ENCODE measurements at regions not wholly inside any gene's neighbourhood (a gene's known extent, or its start where the extent isn't known, plus 50 kb on each side); places are given as distances from the start of the nearest gene placed in this dataset.

- Histone ChIP-seq H3K4me1 (ENCODE audit: control insufficient read depth, insufficient read depth, low read length) (peaks cover 7% of the 10 kb centered on the region), H3K9me3 (replicated peaks; ENCODE audit: low read length) (no peaks in the 10 kb centered on the region), H3K27me3 (ENCODE audit: control insufficient read depth, insufficient read depth, low read length) (no peaks in the 10 kb centered on the region), H3K4me3 (ENCODE audit: low read length) (no peak overlapping the region), H3K36me3 (ENCODE audit: insufficient read depth, low read length) (no peaks in the 10 kb centered on the region), H3K9ac (ENCODE audit: low read depth, low read length) (no peak overlapping the region), H3K4me2 (ENCODE audit: low read length) (no peak overlapping the region)
Observed at GRCh38 chr4:156568484-156568883, 403.1 kb downstream of the PDGFC start.

GRCh38 chr4:156568041-156568440, 403.6 kb downstream of the PDGFC start:
- Histone ChIP-seq H3K4me1 (ENCODE audit: control insufficient read depth, insufficient read depth, low read length) (peaks cover 7% of the 10 kb centered on the region), H3K9me3 (replicated peaks; ENCODE audit: low read length) (no peaks in the 10 kb centered on the region), H3K4me3 (ENCODE audit: low read length) (no peak overlapping the region), H3K36me3 (ENCODE audit: insufficient read depth, low read length) (no peaks in the 10 kb centered on the region), H3K9ac (ENCODE audit: low read depth, low read length) (no peak overlapping the region), H3K4me2 (ENCODE audit: low read length) (no peak overlapping the region), H3K27me3 (ENCODE audit: control insufficient read depth, insufficient read depth, low read length) (no peaks in the 10 kb centered on the region)

GRCh38 chr4:156560701-156561100, 410.9 kb downstream of the PDGFC start:
- H3K4me3 ChIP-seq (ENCODE audit: low read length), result no peak overlapping the region
- H3K4me1 ChIP-seq (ENCODE audit: control insufficient read depth, insufficient read depth, low read length), result peaks cover 32% of the 10 kb centered on the region

DNA sequence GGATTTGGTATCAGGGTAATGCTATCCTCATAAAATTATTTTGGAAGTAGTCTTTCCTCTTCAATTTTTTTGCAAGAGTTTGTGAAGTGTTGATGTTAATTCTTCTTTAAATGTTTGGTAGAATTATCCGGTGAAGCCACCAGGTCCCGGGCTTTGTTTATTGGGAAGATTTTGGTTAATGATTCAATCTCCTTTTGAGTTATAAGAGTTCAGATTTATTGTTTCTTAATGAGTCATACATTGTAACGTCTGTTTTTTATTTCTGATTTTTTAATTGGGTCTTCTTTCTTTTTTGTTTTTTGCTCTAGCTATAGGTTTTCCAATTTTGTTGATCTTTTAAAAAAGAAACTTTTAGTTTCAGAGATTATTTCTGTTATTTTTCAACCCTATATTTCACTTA, 412.3 kb downstream of the PDGFC start:
- Histone ChIP-seq H3K4me2 (ENCODE audit: low read length) (peak overlapping the region; percentile 46), H3K4me1 (ENCODE audit: control insufficient read depth, insufficient read depth, low read length) (peaks cover 32% of the 10 kb centered on the region), H3K9ac (ENCODE audit: low read depth, low read length) (no peak overlapping the region), H3K9me3 (replicated peaks; ENCODE audit: low read length) (peaks cover 9% of the 10 kb centered on the region), H3K36me3 (ENCODE audit: insufficient read depth, low read length) (no peaks in the 10 kb centered on the region), H3K4me3 (ENCODE audit: low read length) (peak overlapping the region; percentile 7), H3K27me3 (ENCODE audit: control insufficient read depth, insufficient read depth, low read length) (no peaks in the 10 kb centered on the region)

More at GRCh38 chr4:156560701-156561100, 410.9 kb downstream of the PDGFC start:
- no peak overlapping the region for H3K4me2 ChIP-seq (ENCODE audit: low read length)
- no peak overlapping the region for H3K9ac ChIP-seq (ENCODE audit: low read depth, low read length)
- H3K9me3 ChIP-seq (replicated peaks; ENCODE audit: low read length), result peaks cover 9% of the 10 kb centered on the region
- no peaks in the 10 kb centered on the region for H3K27me3 ChIP-seq (ENCODE audit: control insufficient read depth, insufficient read depth, low read length)
- no peaks in the 10 kb centered on the region for H3K36me3 ChIP-seq (ENCODE audit: insufficient read depth, low read length)

DNA sequence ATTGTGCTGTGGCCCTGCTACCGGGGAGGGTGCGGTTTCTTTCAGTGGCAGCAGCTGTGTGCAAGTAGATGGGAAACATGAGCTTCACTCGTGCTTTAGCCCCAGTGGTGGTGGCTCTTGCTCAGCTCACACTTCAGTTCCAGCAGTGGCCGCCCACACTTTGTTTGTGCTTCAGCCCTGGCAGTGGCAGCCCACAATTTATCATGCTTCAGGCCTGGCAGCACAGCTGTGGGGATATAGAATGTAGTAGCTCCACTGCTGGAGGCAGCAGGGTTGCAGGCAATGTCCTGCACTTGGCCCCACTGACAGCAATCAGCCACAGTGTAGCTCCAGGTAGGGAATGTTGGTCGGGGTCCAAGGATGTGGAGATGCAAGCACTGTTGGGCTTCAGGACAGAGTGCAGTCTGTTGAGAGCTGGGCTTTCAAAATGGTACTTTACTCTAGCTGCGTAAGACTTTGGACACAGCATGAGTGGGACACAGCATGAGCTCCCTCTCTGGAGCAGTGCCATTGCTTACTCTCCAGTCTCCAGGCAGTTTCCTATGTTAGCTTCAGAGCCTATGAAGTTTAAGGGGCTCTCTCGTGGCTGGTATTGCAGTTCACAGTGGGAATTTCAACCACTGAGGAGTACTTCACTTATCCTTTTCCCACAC, 413.1 kb downstream of the PDGFC start:
- Histone ChIP-seq H3K36me3 (ENCODE audit: insufficient read depth, low read length) (no peaks in the 10 kb centered on the region), H3K9me3 (replicated peaks; ENCODE audit: low read length) (peaks cover 9% of the 10 kb centered on the region), H3K4me2 (ENCODE audit: low read length) (peak overlapping the region; percentile 46), H3K9ac (ENCODE audit: low read depth, low read length) (no peak overlapping the region), H3K4me1 (ENCODE audit: control insufficient read depth, insufficient read depth, low read length) (peaks cover 26% of the 10 kb centered on the region), H3K27me3 (ENCODE audit: control insufficient read depth, insufficient read depth, low read length) (no peaks in the 10 kb centered on the region), H3K4me3 (ENCODE audit: low read length) (peak overlapping the region; percentile 31)

GRCh38 chr4:156557920-156558319, 413.7 kb downstream of the PDGFC start:
- peaks cover 25% of the 10 kb centered on the region for H3K4me1 ChIP-seq (ENCODE audit: control insufficient read depth, insufficient read depth, low read length)
- no peaks in the 10 kb centered on the region for H3K27me3 ChIP-seq (ENCODE audit: control insufficient read depth, insufficient read depth, low read length)
- H3K36me3 ChIP-seq (ENCODE audit: insufficient read depth, low read length), result no peaks in the 10 kb centered on the region
- H3K4me2 ChIP-seq (ENCODE audit: low read length), result peak overlapping the region; percentile 46
- no peak overlapping the region for H3K4me3 ChIP-seq (ENCODE audit: low read length)
- peaks cover 9% of the 10 kb centered on the region for H3K9me3 ChIP-seq (replicated peaks; ENCODE audit: low read length)
- H3K9ac ChIP-seq (ENCODE audit: low read depth, low read length), result no peak overlapping the region

DNA sequence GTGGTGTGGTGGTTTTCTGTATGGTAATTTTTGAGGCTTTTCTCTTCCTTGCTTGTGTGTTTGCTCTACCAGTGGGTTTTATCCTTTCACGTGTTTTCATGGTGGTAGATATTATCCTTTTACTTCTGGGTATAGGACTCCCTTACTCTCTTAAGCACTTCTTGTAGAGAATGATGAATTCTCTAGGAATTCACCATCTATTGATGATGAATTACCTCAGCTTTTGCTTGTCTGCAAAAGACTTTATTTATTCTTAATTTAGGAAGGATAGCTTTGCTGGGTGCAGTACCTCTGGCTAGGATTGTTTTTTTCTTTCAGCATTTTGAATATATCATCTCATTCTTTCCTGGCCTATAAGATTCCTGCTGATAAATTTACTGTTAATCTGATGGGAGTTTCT, 415.3 kb downstream of the PDGFC start:
- H3K27me3 ChIP-seq (ENCODE audit: control insufficient read depth, insufficient read depth, low read length), result no peaks in the 10 kb centered on the region
- no peak overlapping the region for H3K9ac ChIP-seq (ENCODE audit: low read depth, low read length)
- no peak overlapping the region for H3K4me2 ChIP-seq (ENCODE audit: low read length)
- no peaks in the 10 kb centered on the region for H3K36me3 ChIP-seq (ENCODE audit: insufficient read depth, low read length)
- H3K4me3 ChIP-seq (ENCODE audit: low read length), result no peak overlapping the region
- peaks cover 25% of the 10 kb centered on the region for H3K4me1 ChIP-seq (ENCODE audit: control insufficient read depth, insufficient read depth, low read length)
- peaks cover 9% of the 10 kb centered on the region for H3K9me3 ChIP-seq (replicated peaks; ENCODE audit: low read length)

DNA sequence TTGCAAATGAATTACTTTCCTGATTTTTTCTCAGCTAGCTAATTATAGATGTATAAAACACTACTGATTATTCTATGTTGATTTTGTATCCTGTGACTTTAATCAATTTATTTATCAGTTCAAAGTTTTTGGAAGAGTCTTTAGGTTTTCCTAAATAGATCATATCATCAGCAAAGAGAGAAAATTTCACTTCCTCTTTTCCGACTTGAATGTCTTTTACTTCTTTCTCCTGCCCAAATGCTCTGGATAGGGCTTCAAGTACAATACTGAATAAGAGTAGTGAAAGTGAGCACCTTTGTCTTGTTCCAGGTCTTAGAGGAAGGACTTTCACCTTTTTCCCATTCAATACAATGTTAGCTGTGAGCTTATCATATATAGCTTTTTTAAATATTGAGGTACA, 417.9 kb downstream of the PDGFC start:
- Histone ChIP-seq H3K9ac (ENCODE audit: low read depth, low read length) (no peak overlapping the region), H3K4me3 (ENCODE audit: low read length) (no peak overlapping the region), H3K27me3 (ENCODE audit: control insufficient read depth, insufficient read depth, low read length) (no peaks in the 10 kb centered on the region), H3K4me2 (ENCODE audit: low read length) (no peak overlapping the region), H3K9me3 (replicated peaks; ENCODE audit: low read length) (no peaks in the 10 kb centered on the region), H3K36me3 (ENCODE audit: insufficient read depth, low read length) (no peaks in the 10 kb centered on the region), H3K4me1 (ENCODE audit: control insufficient read depth, insufficient read depth, low read length) (peaks cover 8% of the 10 kb centered on the region)

DNA sequence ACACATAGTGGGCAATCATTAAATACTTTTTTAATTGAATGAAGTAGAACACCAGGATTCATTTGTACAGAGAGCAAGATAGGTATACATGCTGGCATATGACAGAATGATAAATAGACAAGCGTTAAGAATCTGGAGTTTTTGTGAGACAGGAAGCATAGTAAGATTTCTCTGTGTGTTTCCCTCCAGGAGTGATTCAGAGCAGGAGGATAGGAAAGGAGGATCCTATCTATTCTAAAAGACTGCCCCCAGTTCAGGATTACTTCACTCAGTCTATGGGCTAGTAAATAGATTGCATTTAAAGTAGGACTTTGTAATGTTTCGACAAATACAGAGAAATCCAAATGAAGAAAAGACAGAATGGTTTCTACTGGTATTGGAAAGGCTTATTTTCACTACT, 423.7 kb downstream of the PDGFC start:
- no peaks in the 10 kb centered on the region for H3K36me3 ChIP-seq (ENCODE audit: insufficient read depth, low read length)
- no peaks in the 10 kb centered on the region for H3K27me3 ChIP-seq (ENCODE audit: control insufficient read depth, insufficient read depth, low read length)
- peak overlapping the region; percentile 8 for H3K4me3 ChIP-seq (ENCODE audit: low read length)
- no peak overlapping the region for H3K9ac ChIP-seq (ENCODE audit: low read depth, low read length)
- H3K4me2 ChIP-seq (ENCODE audit: low read length), result peak overlapping the region; percentile 52
- H3K9me3 ChIP-seq (replicated peaks; ENCODE audit: low read length), result no peaks in the 10 kb centered on the region
- peaks cover 34% of the 10 kb centered on the region for H3K4me1 ChIP-seq (ENCODE audit: control insufficient read depth, insufficient read depth, low read length)

- Histone ChIP-seq H3K4me1 (ENCODE audit: control insufficient read depth, insufficient read depth, low read length) (peaks cover 34% of the 10 kb centered on the region), H3K4me2 (ENCODE audit: low read length) (peak overlapping the region; percentile 61), H3K27me3 (ENCODE audit: control insufficient read depth, insufficient read depth, low read length) (no peaks in the 10 kb centered on the region), H3K36me3 (ENCODE audit: insufficient read depth, low read length) (no peaks in the 10 kb centered on the region), H3K4me3 (ENCODE audit: low read length) (peak overlapping the region; percentile 8), H3K9me3 (replicated peaks; ENCODE audit: low read length) (no peaks in the 10 kb centered on the region), H3K9ac (ENCODE audit: low read depth, low read length) (peak overlapping the region; percentile 43)
Observed at GRCh38 chr4:156547439-156547838, 424.2 kb downstream of the PDGFC start.

GRCh38 chr4:156545003-156545785, 426.4 kb downstream of the PDGFC start:
- no peak overlapping the region for H3K9ac ChIP-seq (ENCODE audit: low read depth, low read length)
- no peaks in the 10 kb centered on the region for H3K36me3 ChIP-seq (ENCODE audit: insufficient read depth, low read length)
- H3K4me2 ChIP-seq (ENCODE audit: low read length), result peak overlapping the region; percentile 31

GRCh38 chr4:156539376-156539775, 432.2 kb downstream of the PDGFC start:
- Histone ChIP-seq H3K27me3 (ENCODE audit: control insufficient read depth, insufficient read depth, low read length) (no peaks in the 10 kb centered on the region), H3K9ac (ENCODE audit: low read depth, low read length) (no peak overlapping the region), H3K4me3 (ENCODE audit: low read length) (no peak overlapping the region), H3K36me3 (ENCODE audit: insufficient read depth, low read length) (no peaks in the 10 kb centered on the region), H3K4me2 (ENCODE audit: low read length) (no peak overlapping the region), H3K4me1 (ENCODE audit: control insufficient read depth, insufficient read depth, low read length) (peaks cover 4% of the 10 kb centered on the region), H3K9me3 (replicated peaks; ENCODE audit: low read length) (no peaks in the 10 kb centered on the region)

More at GRCh38 chr4:156545003-156545785, 426.4 kb downstream of the PDGFC start:
- Histone ChIP-seq H3K4me3 (ENCODE audit: low read length) (no peak overlapping the region), H3K4me1 (ENCODE audit: control insufficient read depth, insufficient read depth, low read length) (peaks cover 34% of the 10 kb centered on the region), H3K27me3 (ENCODE audit: control insufficient read depth, insufficient read depth, low read length) (no peaks in the 10 kb centered on the region), H3K9me3 (replicated peaks; ENCODE audit: low read length) (no peaks in the 10 kb centered on the region)
